Pancreas (tissue), 10 donors: ENCODE measurements at regions not wholly inside any gene's neighbourhood (a gene's known extent, or its start where the extent isn't known, plus 50 kb on each side); places are given as distances from the start of the nearest gene placed in this dataset.

Experiments
- ATAC-seq, 4 donors: fragments of 200-7000 bp; cut with Tn5 transposase; one replicate each; pipeline versions ENCODE4 v1.8.0 to v1.9.1; 2020; ENCODE audit warnings: mild to moderate bottlenecking in 4 of 4, moderate library complexity in 4 of 4
- DNase-seq, 6 donors: peaks; one replicate each; pipeline ENCODE4 v3.0.0-alpha.2; 2020
- FAIRE-seq: peaks from 2 replicates; lab custom pipeline; 2012; peaks lifted over from hg19 to GRCh38; lab: Jason Lieb, UNC
- H3K27ac ChIP-seq, 4 donors: fragments of 200-600 bp; sonication (generic); 1 replicate in 3 of 4; 2 replicates in 1 of 4; pipeline versions ENCODE4 v1.5.0 to v1.8.0; 2020
- H3K27me3 ChIP-seq, 4 donors: fragments of 200-600 bp; one replicate each; pipeline ENCODE4 v1.8.0; 2021
- H3K36me3 ChIP-seq, 3 donors: fragments of 200-600 bp; sonication (generic) in 1 of 3; one replicate each; pipeline versions ENCODE4 v1.5.0 to v1.8.0; 2020 to 2021
- H3K4me1 ChIP-seq, 3 donors: fragments of 200-600 bp; one replicate each; pipeline ENCODE4 v1.8.0; 2021
- H3K4me3 ChIP-seq, 4 donors: fragments of 200-600 bp; sonication (generic) in 2 of 4; one replicate each; pipeline versions ENCODE4 v1.5.0 to v1.8.0; 2020 to 2021
- H3K9me3 ChIP-seq, 4 donors: fragments of 200-600 bp; one replicate each; pipeline ENCODE4 v1.8.0; 2021
- CTCF ChIP-seq, 4 donors: fragments of 200-600 bp; sonication (generic) in 3 of 4; IDR thresholded peaks; one replicate each; pipeline versions ENCODE4 v1.5.0 to v1.8.0; 2021; ENCODE audit warnings: antibody characterized with exemption in 4 of 4
- WGBS, 2 donors: extraction: QIAGEN DNeasy Blood & Tissue Kit; methylation state at CpG; one replicate each; pipeline ENCODE4 v1.1.7; 2013; 5-methylcytosine and 5-hydroxymethylcytosine counted together
- intact Hi-C, 3 donors: fragments of 100-400 bp; cut with DNase I; formaldehyde crosslinking; loops; one replicate each; pipeline versions ENCODE4 v1.11.1 to v1.14.2; 2022
- donor health status: healthy with polysubstance abuse.
- donor health status: DM: no; HTN: no; CAD: no; lungs with moderate emphysema.
- donor health status: DM: no; HTN: no; CAD: no.
- donor health status: control.
- donor health status: control.
- donor health status: Bipolar disorder and iron deficiency.
- donor health status: DM: yes; HTN: yes; CAD: no.
- donor health status: DM: no; HTN: no; CAD: no.
- donor health status: DM: no; HTN: no; CAD: no.
- donor health status: DM: yes; HTN: yes; CAD: no.

- H3K27ac ChIP-seq, result no peak overlapping the region
- DNase-seq (no peak), FAIRE-seq (no peak), ATAC-seq (no peak)
- peaks cover 0 to 25% (median 7%) of the 10 kb centered on the region in 4 donors for H3K27me3 ChIP-seq
- no peaks in the 10 kb centered on the region for H3K36me3 ChIP-seq
- H3K4me3 ChIP-seq, result no peak overlapping the region
- intact Hi-C loops, result no loop called here
- no peak for TF ChIP-seq CTCF (IDR thresholded peaks at IDR 0.05)
- no peaks in the 10 kb centered on the region for H3K4me1 ChIP-seq
- 42 to 77% methylated on average over 1 of the region's 1 CpG for WGBS, 2 donors
- H3K9me3 ChIP-seq, result no peaks in the 10 kb centered on the region
These were observed 801.7 kb downstream of the NTRK3 start for GRCh38 chr15:87454860-87455259.

- Histone ChIP-seq H3K4me1 (no peaks in the 10 kb centered on the region), H3K27me3 (peaks cover 0 to under 1% (median 0%) of the 10 kb centered on the region in 4 donors), H3K27ac (no peak overlapping the region), H3K36me3 (no peaks in the 10 kb centered on the region), H3K9me3 (no peaks in the 10 kb centered on the region), H3K4me3 (no peak overlapping the region)
- WGBS, 2 donors, result 14 to 19% methylated on average over 1 of the region's 1 CpG
- ATAC-seq, result no peak
- intact Hi-C loops, result no loop called here
- no peak for FAIRE-seq
- TF ChIP-seq CTCF (IDR thresholded peaks at IDR 0.05), result no peak
- no peak for DNase-seq
These were observed 806.2 kb downstream of the NTRK3 start for GRCh38 chr15:87450314-87450713.

GRCh38 chr15:87439090-87439489, 817.4 kb downstream of the NTRK3 start:
- H3K27ac ChIP-seq, result no peak overlapping the region
- peaks cover 0 to 4% (median 0%) of the 10 kb centered on the region in 4 donors for H3K9me3 ChIP-seq
- intact Hi-C loops, result no loop called here
- peaks cover 0 to 13% (median 0%) of the 10 kb centered on the region in 4 donors for H3K27me3 ChIP-seq
- DNase-seq (no peak), FAIRE-seq (no peak), ATAC-seq (no peak)
- H3K36me3 ChIP-seq, result no peaks in the 10 kb centered on the region
- H3K4me3 ChIP-seq, result no peak overlapping the region
- H3K4me1 ChIP-seq, result no peaks in the 10 kb centered on the region
- TF ChIP-seq CTCF (IDR thresholded peaks at IDR 0.05), result no peak
- WGBS, 2 donors, result 44 to 51% methylated on average over 2 of the region's 2 CpGs

GRCh38 chr15:87433871-87434270, 822.7 kb downstream of the NTRK3 start:
- WGBS, 2 donors, result 54 to 64% methylated on average over 1 of the region's 1 CpG
- no peak for TF ChIP-seq CTCF (IDR thresholded peaks at IDR 0.05)
- intact Hi-C loops, result no loop called here
- no peak overlapping the region for H3K4me3 ChIP-seq
- ATAC-seq (no peak), FAIRE-seq (no peak), DNase-seq (no peak)
- peaks cover 0 to 13% (median 0%) of the 10 kb centered on the region in 4 donors for H3K27me3 ChIP-seq
- no peaks in the 10 kb centered on the region for H3K36me3 ChIP-seq
- no peak overlapping the region for H3K27ac ChIP-seq
- no peaks in the 10 kb centered on the region for H3K4me1 ChIP-seq
- peaks cover 0 to 4% (median 0%) of the 10 kb centered on the region in 4 donors for H3K9me3 ChIP-seq

GRCh38 chr15:87429754-87430153, 826.8 kb downstream of the NTRK3 start:
- WGBS, 2 donors, result 19 to 48% methylated on average over 1 of the region's 1 CpG
- FAIRE-seq, result no peak
- H3K27me3 ChIP-seq, result no peaks in the 10 kb centered on the region
- DNase-seq, result no peak
- TF ChIP-seq CTCF (IDR thresholded peaks at IDR 0.05), result no peak
- H3K27ac ChIP-seq, result no peak overlapping the region
- H3K9me3 ChIP-seq, result no peaks in the 10 kb centered on the region
- H3K4me3 ChIP-seq, result no peak overlapping the region
- no peak for ATAC-seq
- intact Hi-C loops, result no loop called here
- H3K4me1 ChIP-seq, result no peaks in the 10 kb centered on the region
- no peaks in the 10 kb centered on the region for H3K36me3 ChIP-seq
